H9 (cell line): ENCODE measurements at regions not wholly inside any gene's neighbourhood (a gene's known extent, or its start where the extent isn't known, plus 50 kb on each side); places are given as distances from the start of the nearest gene placed in this dataset.

Source experiments
- DNase-seq: peaks from one replicate; pipeline ENCODE4 v3.0.0-alpha.2; 2017
- H2AFZ ChIP-seq: one replicate; pipeline ENCODE4 v1.6.1; 2013; ENCODE audit warnings: mild to moderate bottlenecking, low read length, control low read depth, moderate library complexity
- H2AK5ac ChIP-seq: 2 replicates; pipeline ENCODE4 v1.6.1; 2013; ENCODE audit warnings: low read length, control low read depth, mixed read lengths; ENCODE audit not compliant: insufficient read length
- H2BK120ac ChIP-seq: one replicate; pipeline ENCODE4 v1.6.1; 2013; ENCODE audit warnings: low read depth, mild to moderate bottlenecking, low read length, control low read depth, inconsistent platforms; ENCODE audit not compliant: poor library complexity, severe bottlenecking
- H2BK12ac ChIP-seq: 2 replicates; pipeline ENCODE4 v1.6.1; 2013; ENCODE audit warnings: low read length, control low read depth, mixed read lengths, low read depth; ENCODE audit not compliant: insufficient read length
- H2BK15ac ChIP-seq: 2 replicates; pipeline ENCODE4 v1.6.1; 2013; ENCODE audit warnings: low read depth, low read length, control low read depth
- H2BK20ac ChIP-seq: one replicate; pipeline ENCODE4 v1.6.1; 2013; ENCODE audit warnings: low read depth, mild to moderate bottlenecking, low read length, control low read depth, inconsistent platforms; ENCODE audit not compliant: poor library complexity, severe bottlenecking
- H2BK5ac ChIP-seq: 2 replicates; pipeline ENCODE4 v1.6.1; 2013; ENCODE audit warnings: low read length, control low read depth, mixed read lengths; ENCODE audit not compliant: insufficient read length
- H3K14ac ChIP-seq: 2 replicates; pipeline ENCODE4 v1.6.1; 2013; ENCODE audit warnings: low read length, control low read depth; ENCODE audit not compliant: insufficient read depth
- H3K18ac ChIP-seq: 2 replicates; pipeline ENCODE4 v1.6.1; 2013; ENCODE audit warnings: low read depth, mild to moderate bottlenecking, mixed read lengths, low read length, control low read depth; ENCODE audit not compliant: insufficient read length
- H3K23ac ChIP-seq: 2 replicates; pipeline ENCODE4 v1.6.1; 2013; ENCODE audit warnings: low read length, control low read depth, mixed read lengths, low read depth; ENCODE audit not compliant: insufficient read length
- H3K23me2 ChIP-seq: 2 replicates; pipeline ENCODE4 v1.6.1; 2013; ENCODE audit warnings: low read depth, mild to moderate bottlenecking, mixed read lengths, low read length, control low read depth; ENCODE audit not compliant: insufficient read length, poor library complexity, severe bottlenecking
- H3K27ac ChIP-seq: 2 replicates; pipeline ENCODE4 v1.5.1; 2013; ENCODE audit warnings: low read length, control low read depth, mixed read lengths, low read depth; ENCODE audit not compliant: insufficient read length
- H3K27me3 ChIP-seq: 2 replicates; pipeline ENCODE4 v1.6.1; 2013; ENCODE audit warnings: low read length, control low read depth, inconsistent platforms; ENCODE audit not compliant: insufficient read depth
- H3K4ac ChIP-seq: 2 replicates; pipeline ENCODE4 v1.6.1; 2013; ENCODE audit warnings: low read depth, mild to moderate bottlenecking, control low read depth, inconsistent platforms, low read length, moderate library complexity
- H3K4me1 ChIP-seq: 2 replicates; pipeline ENCODE4 v1.6.1; 2013; ENCODE audit warnings: low read length, control low read depth, inconsistent platforms; ENCODE audit not compliant: insufficient read depth
- H3K4me2 ChIP-seq: 2 replicates; pipeline ENCODE4 v1.6.1; 2013; ENCODE audit warnings: low read length, control low read depth, mixed read lengths; ENCODE audit not compliant: insufficient read length, insufficient read depth
- H3K56ac ChIP-seq: 2 replicates; pipeline ENCODE4 v1.6.1; 2013; ENCODE audit warnings: low read depth, mild to moderate bottlenecking, mixed read lengths, low read length, control low read depth; ENCODE audit not compliant: insufficient read length
- H3K79me1 ChIP-seq: 2 replicates; pipeline ENCODE4 v1.6.1; 2013; ENCODE audit warnings: low read depth, mild to moderate bottlenecking, moderate library complexity, low read length, control low read depth, inconsistent platforms; ENCODE audit not compliant: insufficient read depth, poor library complexity, severe bottlenecking
- H3K79me2 ChIP-seq: 2 replicates; pipeline ENCODE4 v1.6.1; 2013; ENCODE audit warnings: low read length, control low read depth, inconsistent platforms; ENCODE audit not compliant: insufficient read depth
- H3K9ac ChIP-seq: 2 replicates; pipeline ENCODE4 v1.6.1; 2013; ENCODE audit warnings: low read length, control low read depth, mixed read lengths; ENCODE audit not compliant: insufficient read length; ENCODE audit errors: extremely low read depth
- H3K9me3 ChIP-seq: one replicate; pipeline ENCODE4 v1.6.1; 2013; ENCODE audit warnings: low read depth, low read length, inconsistent platforms; ENCODE audit not compliant: control insufficient read depth
- H3T11ph ChIP-seq: one replicate; pipeline ENCODE4 v1.6.1; 2013; ENCODE audit warnings: mild to moderate bottlenecking, low read length, control low read depth, inconsistent platforms
- H4K20me1 ChIP-seq: one replicate; pipeline ENCODE4 v1.6.1; 2013; ENCODE audit not compliant: control insufficient read depth, insufficient read length, insufficient read depth
- H4K5ac ChIP-seq: 2 replicates; pipeline ENCODE4 v1.6.1; 2013; ENCODE audit warnings: low read depth, mild to moderate bottlenecking, mixed read lengths, low read length, control low read depth; ENCODE audit not compliant: insufficient read length
- H4K8ac ChIP-seq: replicated peaks from 2 replicates; pipeline ENCODE4 v1.6.1; 2013; ENCODE audit warnings: low read length, control low read depth, mixed read lengths, low read depth; ENCODE audit not compliant: insufficient read length
- H4K91ac ChIP-seq: 2 replicates; pipeline ENCODE4 v1.6.1; 2013; ENCODE audit warnings: low read depth, mild to moderate bottlenecking, moderate library complexity, mixed read lengths, low read length, control low read depth; ENCODE audit not compliant: insufficient read length
- H3K27ac Mint-ChIP-seq, 3 experiments: 2 replicates in 2 of 3; 3 replicates in 1 of 3; pipeline ENCODE4 v1.8.0; 2020 to 2021; ENCODE audit warnings: mixed read lengths in 3 of 3, mild to moderate bottlenecking in 1 of 3, moderate library complexity in 1 of 3
- H3K27me3 Mint-ChIP-seq: 2 replicates; pipeline ENCODE4 v1.8.0; 2021; ENCODE audit warnings: low read depth, mild to moderate bottlenecking, moderate library complexity, mixed read lengths
- H3K36me3 Mint-ChIP-seq, 3 experiments: 2 replicates in 2 of 3; 3 replicates in 1 of 3; pipeline ENCODE4 v1.8.0; 2020 to 2021; ENCODE audit warnings: low read depth in 3 of 3, mixed read lengths in 3 of 3; ENCODE audit not compliant: insufficient read depth in 1 of 3
- H3K4me1 Mint-ChIP-seq, 2 experiments: 2 replicates each; pipeline ENCODE4 v1.8.0; 2020; ENCODE audit warnings: mixed read lengths in 2 of 2
- H3K4me3 Mint-ChIP-seq, 2 experiments: 2 replicates in 1 of 2; 3 replicates in 1 of 2; pipeline ENCODE4 v1.8.0; 2020 to 2021; ENCODE audit warnings: mild to moderate bottlenecking in 2 of 2, mixed read lengths in 2 of 2, moderate library complexity in 1 of 2
- H3K9me3 Mint-ChIP-seq, 2 experiments: 2 replicates in 1 of 2; 3 replicates in 1 of 2; pipeline ENCODE4 v1.8.0; 2020; ENCODE audit warnings: mild to moderate bottlenecking in 2 of 2, mixed read lengths in 2 of 2, moderate library complexity in 1 of 2
- CTCF ChIP-seq: fragments of 200-600 bp; sonication (generic); conservative IDR thresholded peaks from 3 replicates; pipeline ENCODE4 v1.8.0; 2021; ENCODE audit warnings: antibody characterized with exemption, mild to moderate bottlenecking
- WGBS: extraction: QIAGEN DNeasy Blood & Tissue Kit; methylation state at CpG from one replicate; pipeline ENCODE4 v1.1.7; 2013; ENCODE audit warnings: missing lambda C conversion rate, low lambda C conversion rate, mixed read lengths; ENCODE audit not compliant: insufficient read length; ENCODE audit errors: extremely low coverage; 5-methylcytosine and 5-hydroxymethylcytosine counted together

- no peak overlapping the region for H2BK15ac ChIP-seq
- no peak overlapping the region for H3K56ac ChIP-seq
- H2BK20ac ChIP-seq: no peak overlapping the region
- Mint-ChIP-seq H3K27me3 (no peaks in the 10 kb centered on the region; the same call in none of the 2 replicates), H3K27ac (no peak overlapping the region), H3K9me3 (0 out of 5 replicates have a peak, but pooled peaks cover 0 to 2% of the 10 kb centered on the region in 2 experiments), H3K36me3 (0 out of 7 replicates have a peak, but pooled peaks cover 0 to 2% (median 0%) of the 10 kb centered on the region in 3 experiments), H3K4me3 (no peak overlapping the region), H3K4me1 (peaks cover 0 to 6% of the 10 kb centered on the region in 2 experiments; a peak in 3 of 4 replicates)
- H2AFZ ChIP-seq: no peak overlapping the region
- no peaks in the 10 kb centered on the region for H3K4me1 ChIP-seq
- H3K79me2 ChIP-seq: no peaks in the 10 kb centered on the region
- no peak overlapping the region for H3K27ac ChIP-seq
- no peak for DNase-seq
- TF ChIP-seq CTCF: no peak
- H4K91ac ChIP-seq: no peak overlapping the region
- H4K20me1 ChIP-seq: no peaks in the 10 kb centered on the region
- no peak overlapping the region for H3K18ac ChIP-seq
- H3K4ac ChIP-seq: no peak overlapping the region
- no peaks in the 10 kb centered on the region for H3K9me3 ChIP-seq
- H4K5ac ChIP-seq: no peak overlapping the region
- H3K79me1 ChIP-seq: no peaks in the 10 kb centered on the region
- WGBS: no CpG with 5 or more reads among the region's 16 CpGs
- no peak overlapping the region for H2BK12ac ChIP-seq
- H4K8ac ChIP-seq: no peak overlapping the region
- no peaks in the 10 kb centered on the region for H3K27me3 ChIP-seq
- no peaks in the 10 kb centered on the region for H3K23me2 ChIP-seq
- H3T11ph ChIP-seq: no peak overlapping the region
- no peak overlapping the region for H2BK5ac ChIP-seq
- no peak overlapping the region for H2BK120ac ChIP-seq
- peak overlapping the region; percentile 29; the same call in 1 of the 2 replicates for H3K14ac ChIP-seq
- no peak overlapping the region for H3K23ac ChIP-seq
- no peak overlapping the region for H2AK5ac ChIP-seq
- no peak overlapping the region for H3K9ac ChIP-seq
- no peak overlapping the region for H3K4me2 ChIP-seq
Measured at GRCh38 chr15:93505506-93505905, 416.5 kb upstream of the RGMA start.
